Type B pancreatic cell (in vitro differentiated cells): ENCODE measurements at regions not wholly inside any gene's neighbourhood (a gene's known extent, or its start where the extent isn't known, plus 50 kb on each side); places are given as distances from the start of the nearest gene placed in this dataset.

ENCODE experiments used
- DNase-seq: peaks from one replicate; pipeline ENCODE4 v3.0.0; 2021; ENCODE audit warnings: mixed read lengths; ENCODE audit not compliant: unreplicated experiment; ENCODE audit errors: extremely low spot score
- H3K27ac Mint-ChIP-seq: 2 replicates; pipeline ENCODE4 v1.8.0; 2021; ENCODE audit warnings: mild to moderate bottlenecking, mixed read lengths
- H3K27me3 Mint-ChIP-seq: 2 replicates; pipeline ENCODE4 v1.8.0; 2021; ENCODE audit warnings: mixed read lengths
- H3K36me3 Mint-ChIP-seq: 2 replicates; pipeline ENCODE4 v1.8.0; 2021; ENCODE audit warnings: mixed read lengths
- H3K4me1 Mint-ChIP-seq: one replicate; pipeline ENCODE4 v1.8.0; 2021; ENCODE audit warnings: mixed read lengths; ENCODE audit not compliant: unreplicated experiment
- H3K4me3 Mint-ChIP-seq: 2 replicates; pipeline ENCODE4 v1.8.0; 2021; ENCODE audit warnings: mild to moderate bottlenecking, mixed read lengths
- H3K9me3 Mint-ChIP-seq: 2 replicates; pipeline ENCODE4 v1.8.0; 2021; ENCODE audit warnings: mixed read lengths
- CTCF ChIP-seq: fragments of 200-600 bp; sonication (generic); conservative IDR thresholded peaks from 2 replicates; pipeline ENCODE4 v1.5.0; 2021; ENCODE audit warnings: antibody characterized with exemption, mild to moderate bottlenecking

- no peaks in the 10 kb centered on the region for H3K27me3 Mint-ChIP-seq
- H3K9me3 Mint-ChIP-seq = no peaks in the 10 kb centered on the region
- H3K27ac Mint-ChIP-seq = no peak overlapping the region
- H3K4me1 Mint-ChIP-seq = no peaks in the 10 kb centered on the region
- TF ChIP-seq CTCF = no peak
- DNase-seq = no peak
- H3K36me3 Mint-ChIP-seq = no peaks in the 10 kb centered on the region
- H3K4me3 Mint-ChIP-seq = no peak overlapping the region
Measured at GRCh38 chr4:101398807-101399206, 51.5 kb upstream of the PPP3CA start.
